ENCODE measurements at regions not wholly inside any gene's neighbourhood (a gene's known extent, or its start where the extent isn't known, plus 50 kb on each side); places are given as distances from the start of the nearest gene placed in this dataset.

GRCh38 chr21:27808923-27809322 lies 842.0 kb upstream of the ADAMTS5 start:
- TF ChIP-seq CTCF (IDR thresholded peaks at IDR 0.05) (no peak), POLR2A (IDR thresholded peaks at IDR 0.05) (no peak)
